Gastroesophageal sphincter (tissue), 4 donors: ENCODE measurements at regions not wholly inside any gene's neighbourhood (a gene's known extent, or its start where the extent isn't known, plus 50 kb on each side); places are given as distances from the start of the nearest gene placed in this dataset.

Experiments
- ATAC-seq: fragments of 150-250 bp; one replicate; pipeline ENCODE4 v1.9.1; 2016; ENCODE audit warnings: mild to moderate bottlenecking, moderate library complexity
- H3K27ac ChIP-seq, 4 donors: fragments of 200-600 bp; sonication (generic) in 3 of 4; 1 replicate in 3 of 4; 2 replicates in 1 of 4; pipeline ENCODE4 v1.5.1; 2016 to 2019
- H3K27me3 ChIP-seq: fragments of 200-600 bp; sonication (generic); one replicate; pipeline ENCODE4 v1.5.1; 2019
- H3K36me3 ChIP-seq, 2 donors: fragments of 200-600 bp; sonication (generic); one replicate each; pipeline ENCODE4 v1.5.1; 2019; ENCODE audit warnings: control low read depth in 1 of 2
- H3K4me1 ChIP-seq, 3 donors: fragments of 200-600 bp; sonication (generic); 1 replicate in 2 of 3; 2 replicates in 1 of 3; pipeline ENCODE4 v1.5.1; 2016 to 2019; ENCODE audit warnings: control low read depth in 2 of 3
- H3K4me3 ChIP-seq, 2 donors: fragments of 200-600 bp; sonication (generic); one replicate each; pipeline ENCODE4 v1.5.1; 2019; ENCODE audit warnings: mild to moderate bottlenecking in 1 of 2, moderate library complexity in 1 of 2
- H3K9me3 ChIP-seq, 3 donors: fragments of 200-600 bp; sonication (generic); one replicate each; pipeline ENCODE4 v1.5.1; 2017 to 2019; ENCODE audit warnings: control low read depth in 2 of 3
- EP300 ChIP-seq: sonication (generic); formaldehyde crosslinking; IDR thresholded peaks from one replicate; pipeline ENCODE4 v1.6.1; 2017; ENCODE audit warnings: antibody characterized with exemption, mild to moderate bottlenecking
- POLR2A ChIP-seq, 2 donors: fragments of 450-650 bp; IDR thresholded peaks; one replicate each; pipeline ENCODE4 v1.6.1; 2017; ENCODE audit warnings: antibody characterized with exemption in 2 of 2, mild to moderate bottlenecking in 2 of 2, moderate library complexity in 1 of 2
- POLR2AphosphoS5 ChIP-seq: sonication (generic); formaldehyde crosslinking; IDR thresholded peaks from one replicate; pipeline ENCODE4 v1.6.1; 2017; ENCODE audit warnings: antibody characterized with exemption
- WGBS, 2 donors: methylation state at CpG; one replicate each; pipeline ENCODE4 v1.1.5; 2018; ENCODE audit warnings: low coverage in 1 of 2; 5-methylcytosine and 5-hydroxymethylcytosine counted together
- TF ChIP-seq, protein P1 (sequence below), 4 experiments: fragments of 200-600 bp in 2 of 4; fragments of 450-650 bp in 2 of 4; sonication (generic) in 1 of 4; IDR thresholded peaks; one replicate each; pipeline ENCODE4 v1.5.1; 2017 to 2019; ENCODE audit warnings: antibody characterized with exemption in 4 of 4, mild to moderate bottlenecking in 2 of 4, moderate library complexity in 2 of 4

GRCh38 chr20:16806886-16807285 is 58.7 kb downstream of the OTOR start:
- Histone ChIP-seq H3K9me3 (no peaks in the 10 kb centered on the region), H3K4me3 (no peak overlapping the region), H3K27me3 (peaks cover 51% of the 10 kb centered on the region), H3K4me1 (no peaks in the 10 kb centered on the region), H3K27ac (no peak overlapping the region), H3K36me3 (no peaks in the 10 kb centered on the region)
- no peak for ATAC-seq
- TF ChIP-seq EP300 (no peak), POLR2AphosphoS5 (no peak), POLR2A (IDR thresholded peaks at IDR 0.05) (no peak)
- TF ChIP-seq, protein P1, sequence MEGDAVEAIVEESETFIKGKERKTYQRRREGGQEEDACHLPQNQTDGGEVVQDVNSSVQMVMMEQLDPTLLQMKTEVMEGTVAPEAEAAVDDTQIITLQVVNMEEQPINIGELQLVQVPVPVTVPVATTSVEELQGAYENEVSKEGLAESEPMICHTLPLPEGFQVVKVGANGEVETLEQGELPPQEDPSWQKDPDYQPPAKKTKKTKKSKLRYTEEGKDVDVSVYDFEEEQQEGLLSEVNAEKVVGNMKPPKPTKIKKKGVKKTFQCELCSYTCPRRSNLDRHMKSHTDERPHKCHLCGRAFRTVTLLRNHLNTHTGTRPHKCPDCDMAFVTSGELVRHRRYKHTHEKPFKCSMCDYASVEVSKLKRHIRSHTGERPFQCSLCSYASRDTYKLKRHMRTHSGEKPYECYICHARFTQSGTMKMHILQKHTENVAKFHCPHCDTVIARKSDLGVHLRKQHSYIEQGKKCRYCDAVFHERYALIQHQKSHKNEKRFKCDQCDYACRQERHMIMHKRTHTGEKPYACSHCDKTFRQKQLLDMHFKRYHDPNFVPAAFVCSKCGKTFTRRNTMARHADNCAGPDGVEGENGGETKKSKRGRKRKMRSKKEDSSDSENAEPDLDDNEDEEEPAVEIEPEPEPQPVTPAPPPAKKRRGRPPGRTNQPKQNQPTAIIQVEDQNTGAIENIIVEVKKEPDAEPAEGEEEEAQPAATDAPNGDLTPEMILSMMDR (IDR thresholded peaks at IDR 0.05) = no peak
- 59 to 68% methylated on average over 4 to 7 of the region's 7 CpGs for WGBS, 2 donors

DNA sequence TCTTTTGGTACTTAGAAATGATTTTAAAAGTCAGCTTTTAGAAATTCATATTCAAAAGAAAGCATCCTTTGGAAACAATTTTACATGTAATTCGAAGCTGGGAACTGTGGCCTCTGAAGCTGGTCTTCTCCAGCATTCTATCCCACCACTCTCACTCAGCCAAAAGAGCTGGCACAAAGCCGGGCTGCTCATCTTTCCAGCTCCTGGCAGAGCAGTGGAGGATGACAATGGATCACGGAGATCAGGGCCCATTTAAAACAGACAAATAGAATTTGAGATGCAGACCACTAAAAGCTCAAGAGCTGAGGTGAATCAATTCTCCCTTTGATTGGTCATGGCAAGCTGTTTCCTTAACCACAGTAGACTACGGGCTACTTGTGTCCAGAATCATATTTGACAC is 60.6 kb downstream of the OTOR start:
- TF ChIP-seq EP300 (no peak), POLR2A (IDR thresholded peaks at IDR 0.05) (no peak), POLR2AphosphoS5 (no peak)
- TF ChIP-seq, protein P1 (IDR thresholded peaks at IDR 0.05) = no peak
- 46 to 52% methylated on average over 4 of the region's 4 CpGs for WGBS, 2 donors
- no peaks in the 10 kb centered on the region for H3K36me3 ChIP-seq

DNA sequence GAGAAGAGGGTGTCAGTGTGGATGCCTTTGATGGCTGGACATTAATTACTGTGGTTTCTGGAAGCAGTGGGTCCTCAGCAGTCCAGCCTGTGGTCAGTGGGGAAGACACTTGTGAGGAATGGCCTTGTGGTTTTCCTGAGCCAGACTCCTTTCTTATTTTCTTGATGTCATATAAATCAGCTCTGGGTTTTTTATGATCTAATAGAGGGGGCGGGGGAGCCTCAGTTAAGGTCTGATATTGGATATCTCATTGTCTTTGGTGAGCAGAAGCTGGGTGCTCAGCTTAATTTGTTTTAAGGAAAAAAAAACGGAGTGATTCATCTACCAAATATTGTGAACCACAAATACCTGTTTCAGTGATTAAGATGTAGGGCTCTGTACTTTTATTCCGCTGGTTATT is 62.1 kb downstream of the OTOR start:
- Histone ChIP-seq H3K9me3 (no peaks in the 10 kb centered on the region), H3K36me3 (no peaks in the 10 kb centered on the region), H3K4me1 (no peaks in the 10 kb centered on the region), H3K4me3 (no peak overlapping the region), H3K27me3 (peaks cover 23% of the 10 kb centered on the region), H3K27ac (no peak overlapping the region)
- no peak for ATAC-seq
- TF ChIP-seq POLR2AphosphoS5 (no peak), POLR2A (IDR thresholded peaks at IDR 0.05) (no peak), EP300 (no peak)
- TF ChIP-seq, protein P1 (IDR thresholded peaks at IDR 0.05) = no peak
- 75 to 78% methylated on average over 2 to 3 of the region's 3 CpGs for WGBS, 2 donors

More for the DNA sequence above, 60.6 kb downstream of the OTOR start:
- no peak overlapping the region for H3K27ac ChIP-seq
- no peak for ATAC-seq
- no peak overlapping the region for H3K4me3 ChIP-seq
- H3K9me3 ChIP-seq = no peaks in the 10 kb centered on the region
- no peaks in the 10 kb centered on the region for H3K4me1 ChIP-seq
- H3K27me3 ChIP-seq = peaks cover 35% of the 10 kb centered on the region

DNA sequence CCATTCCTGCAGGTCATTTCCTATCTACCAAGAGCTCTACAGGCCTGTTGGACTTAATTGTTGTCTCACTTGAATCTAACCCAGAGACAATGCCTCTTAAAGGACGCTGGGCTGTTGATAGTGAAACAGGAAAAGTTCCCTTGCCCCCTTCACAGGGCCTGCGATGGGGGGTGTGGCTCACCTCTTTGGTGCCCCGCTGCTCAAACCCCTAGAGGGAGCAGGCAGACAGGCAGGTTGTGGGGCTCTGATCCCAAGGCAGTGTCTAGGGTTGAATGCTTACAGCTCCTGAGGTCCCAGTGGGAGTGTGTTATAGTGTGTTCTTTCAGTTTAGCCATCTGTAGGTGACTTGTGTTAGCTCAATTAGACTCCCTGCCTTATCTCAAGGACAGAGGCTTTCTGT is 68.0 kb downstream of the OTOR start:
- TF ChIP-seq POLR2A (IDR thresholded peaks at IDR 0.05) (no peak), POLR2AphosphoS5 (no peak), EP300 (no peak)
- TF ChIP-seq, protein P1 (IDR thresholded peaks at IDR 0.05) = no peak
- Histone ChIP-seq H3K4me1 (no peaks in the 10 kb centered on the region), H3K9me3 (no peaks in the 10 kb centered on the region), H3K27ac (no peak overlapping the region), H3K4me3 (no peak overlapping the region), H3K27me3 (peaks cover 7% of the 10 kb centered on the region), H3K36me3 (no peaks in the 10 kb centered on the region)
- WGBS, 2 donors = 20% methylated on average over 1 of the region's 3 CpGs; no CpG with 5 or more reads in 1 of the 2 donors
- ATAC-seq = no peak

- no peaks in the 10 kb centered on the region for H3K9me3 ChIP-seq
- TF ChIP-seq, protein P1 (IDR thresholded peaks at IDR 0.05) = no peak
- TF ChIP-seq POLR2AphosphoS5 (no peak), EP300 (no peak), POLR2A (IDR thresholded peaks at IDR 0.05) (no peak)
- 56% methylated on average over 2 of the region's 2 CpGs; no CpG with 5 or more reads in 1 of the 2 donors for WGBS, 2 donors
- no peaks in the 10 kb centered on the region for H3K4me1 ChIP-seq
- H3K36me3 ChIP-seq = no peaks in the 10 kb centered on the region
- ATAC-seq = no peak
- H3K27ac ChIP-seq = no peak overlapping the region
- H3K27me3 ChIP-seq = peaks cover 13% of the 10 kb centered on the region
- H3K4me3 ChIP-seq = no peak overlapping the region
These were observed 71.3 kb downstream of the OTOR start for GRCh38 chr20:16819483-16819882.
